ENCODE measurements at regions not wholly inside any gene's neighbourhood (a gene's known extent, or its start where the extent isn't known, plus 50 kb on each side); places are given as distances from the start of the nearest gene placed in this dataset.

- Histone ChIP-seq H3K27me3 (ENCODE audit: control insufficient read depth, insufficient read depth, low read length) (no peaks in the 10 kb centered on the region), H3K4me3 (ENCODE audit: low read length in 3 of 3) (no peak overlapping the region), H3K9ac (ENCODE audit: low read length in 3 of 3) (no peak overlapping the region), H3K9me3 (ENCODE audit: control insufficient read depth in 2 of 3, insufficient read depth in 1 of 3, low read length in 3 of 3) (no peaks in the 10 kb centered on the region), H3K4me1 (ENCODE audit: control insufficient read depth in 2 of 3, insufficient read depth in 2 of 3, low read depth in 1 of 3, low read length in 3 of 3) (no peaks in the 10 kb centered on the region), H3K27ac (ENCODE audit: low read depth in 2 of 2, low read length in 2 of 2) (no peak overlapping the region), H3K36me3 (ENCODE audit: control insufficient read depth in 2 of 3, insufficient read depth in 3 of 3, low read length in 3 of 3) (no peaks in the 10 kb centered on the region)
- no peak for TF ChIP-seq CTCF (IDR thresholded peaks at IDR 0.05; ENCODE audit: borderline replicate concordance, extremely low read depth, insufficient read depth)
- FAIRE-seq (no peak), DNase-seq (no peak)
- intact Hi-C loops (cut with DNase I): no loop called here
These were observed 965.8 kb downstream of the PLA2G4A start for GRCh38 chr1:187794561-187794960.

- Histone ChIP-seq H3K27me3 (ENCODE audit: control insufficient read depth, insufficient read depth, low read length) (no peaks in the 10 kb centered on the region), H3K9me3 (ENCODE audit: control insufficient read depth in 2 of 3, insufficient read depth in 1 of 3, low read length in 3 of 3) (peaks cover 0 to 5% (median 0%) of the 10 kb centered on the region in 3 donors), H3K36me3 (ENCODE audit: control insufficient read depth in 2 of 3, insufficient read depth in 3 of 3, low read length in 3 of 3) (no peaks in the 10 kb centered on the region), H3K4me1 (ENCODE audit: control insufficient read depth in 2 of 3, insufficient read depth in 2 of 3, low read depth in 1 of 3, low read length in 3 of 3) (no peaks in the 10 kb centered on the region), H3K27ac (ENCODE audit: low read depth in 2 of 2, low read length in 2 of 2) (no peak overlapping the region), H3K9ac (ENCODE audit: low read length in 3 of 3) (no peak overlapping the region), H3K4me3 (ENCODE audit: low read length in 3 of 3) (no peak overlapping the region)
- intact Hi-C loops (cut with DNase I): no loop called here
- FAIRE-seq: no peak
- no peak for TF ChIP-seq CTCF (IDR thresholded peaks at IDR 0.05; ENCODE audit: borderline replicate concordance, extremely low read depth, insufficient read depth)
- DNase-seq: no peak
These were observed 980.8 kb downstream of the PLA2G4A start for GRCh38 chr1:187809549-187809948.

- no peak for DNase-seq
- H3K4me1 ChIP-seq (ENCODE audit: control insufficient read depth in 2 of 3, insufficient read depth in 2 of 3, low read depth in 1 of 3, low read length in 3 of 3): no peaks in the 10 kb centered on the region
These were observed 987.9 kb downstream of the PLA2G4A start for GRCh38 chr1:187816646-187817045.

More at GRCh38 chr1:187816646-187817045, 987.9 kb downstream of the PLA2G4A start:
- Histone ChIP-seq H3K27me3 (ENCODE audit: control insufficient read depth, insufficient read depth, low read length) (no peaks in the 10 kb centered on the region), H3K27ac (ENCODE audit: low read depth in 2 of 2, low read length in 2 of 2) (no peak overlapping the region), H3K36me3 (ENCODE audit: control insufficient read depth in 2 of 3, insufficient read depth in 3 of 3, low read length in 3 of 3) (no peaks in the 10 kb centered on the region), H3K4me3 (ENCODE audit: low read length in 3 of 3) (no peak overlapping the region), H3K9me3 (ENCODE audit: control insufficient read depth in 2 of 3, insufficient read depth in 1 of 3, low read length in 3 of 3) (no peaks in the 10 kb centered on the region), H3K9ac (ENCODE audit: low read length in 3 of 3) (no peak overlapping the region)
- no peak for FAIRE-seq
- no peak for TF ChIP-seq CTCF (IDR thresholded peaks at IDR 0.05; ENCODE audit: borderline replicate concordance, extremely low read depth, insufficient read depth)
- intact Hi-C loops (cut with DNase I): no loop called here
